HepG2 (cell line): ENCODE measurements at regions not wholly inside any gene's neighbourhood (a gene's known extent, or its start where the extent isn't known, plus 50 kb on each side); places are given as distances from the start of the nearest gene placed in this dataset.

Source experiments
- ATAC-seq: fragments of 200-7000 bp; cut with Tn5 transposase; 3 replicates; pipeline ENCODE4 v1.9.1; 2020; ENCODE audit warnings: mild to moderate bottlenecking, moderate library complexity
- BruUV-seq: library from RNA; stranded (reverse); fragments of 400-500 nt; replicated peaks from 2 replicates; lab custom pipeline; 2021; lab: Mats Ljungman, UMichigan
- CTCF ChIA-PET: fragments of 300-600 bp; formaldehyde crosslinking; extraction: SDS; loops from one replicate; lab custom pipeline; 2021; ENCODE audit warnings: low total read pairs, inconsistent platforms, low intra/inter-chr PET ratio; lab: Yijun Ruan, JAX
- POLR2A ChIA-PET: fragments of 350-600 bp; sonication (Branson Sonifier 250); formaldehyde crosslinking; loops from one replicate; lab custom pipeline; 2020; ENCODE audit warnings: antibody characterized with exemption, inconsistent platforms; lab: Yijun Ruan, JAX
- DNase-seq: peaks from one replicate; pipeline ENCODE4 v3.0.0-alpha.2; 2015; ENCODE audit warnings: low spot score
- FAIRE-seq: peaks from 3 replicates; lab custom pipeline; 2011; peaks lifted over from hg19 to GRCh38; lab: Jason Lieb, UNC
- H2AFZ ChIP-seq: one replicate; pipeline ENCODE4 v1.6.1; 2011; ENCODE audit warnings: low read length, inconsistent platforms
- H3K27ac ChIP-seq: fragments of 300-600 bp; 3 replicates; pipeline ENCODE4 v1.8.0; 2011; ENCODE audit warnings: mixed run types, mild to moderate bottlenecking, mixed read lengths, low read length, inconsistent platforms; ENCODE audit not compliant: insufficient read depth; ENCODE audit errors: extremely low read length
- H3K27me3 ChIP-seq, 2 experiments: fragments of 200-600 bp in 1 of 2; 2 replicates in 1 of 2; 3 replicates in 1 of 2; pipeline versions ENCODE4 v1.6.0 to v1.8.0; 2011; ENCODE audit warnings: low read length in 2 of 2, mild to moderate bottlenecking in 2 of 2, moderate library complexity in 2 of 2, inconsistent platforms in 1 of 2; ENCODE audit not compliant: insufficient read depth in 2 of 2, control insufficient read depth in 1 of 2
- H3K36me3 ChIP-seq, 2 experiments: fragments of 200-600 bp in 1 of 2; replicated peaks in 1 of 2; 2 replicates in 1 of 2; 3 replicates in 1 of 2; pipeline versions ENCODE4 v1.5.1 to v1.8.0; 2011; ENCODE audit warnings: low read length in 2 of 2, inconsistent platforms in 1 of 2; ENCODE audit not compliant: insufficient read depth in 2 of 2, control insufficient read depth in 1 of 2
- H3K4me1 ChIP-seq: 2 replicates; pipeline ENCODE4 v1.5.1; 2012; ENCODE audit warnings: low read length, inconsistent platforms; ENCODE audit not compliant: insufficient read depth
- H3K4me2 ChIP-seq: 2 replicates; pipeline ENCODE4 v1.6.0; 2011; ENCODE audit warnings: low read depth, low read length, inconsistent platforms
- H3K4me3 ChIP-seq, 3 experiments: fragments of 200-600 bp in 1 of 3; sonication (generic), shearing (Covaris generic) in 1 of 3; replicated peaks in 1 of 3; 2 replicates each; pipeline ENCODE4 v1.5.1; 2011 to 2016; ENCODE audit warnings: low read length in 3 of 3, inconsistent platforms in 2 of 3, low read depth in 2 of 3, mild to moderate bottlenecking in 2 of 3, control low read depth in 1 of 3, mixed read lengths in 1 of 3; ENCODE audit not compliant: insufficient read depth in 1 of 3
- H3K79me2 ChIP-seq: one replicate; pipeline ENCODE4 v1.6.1; 2011; ENCODE audit warnings: low read length, inconsistent platforms; ENCODE audit not compliant: insufficient read depth
- H3K9ac ChIP-seq: 2 replicates; pipeline ENCODE4 v1.6.0; 2011; ENCODE audit warnings: mild to moderate bottlenecking, low read depth, low read length, inconsistent platforms; ENCODE audit not compliant: insufficient read depth
- H3K9me3 ChIP-seq: 2 replicates; pipeline ENCODE4 v1.5.1; 2012; ENCODE audit warnings: mild to moderate bottlenecking, low read length
- H4K20me1 ChIP-seq: 2 replicates; pipeline ENCODE4 v1.6.0; 2011; ENCODE audit warnings: inconsistent platforms, mild to moderate bottlenecking, low read length, moderate library complexity; ENCODE audit not compliant: insufficient read depth
- BHLHE40 ChIP-seq: IDR thresholded peaks from 2 replicates; pipeline ENCODE4 v1.6.1; 2011; ENCODE audit warnings: low read length, improper control_type of control experiment
- CENPX ChIP-seq: sonication (generic); formaldehyde crosslinking; IDR thresholded peaks from 2 replicates; pipeline ENCODE4 v1.9.0; 2021; ENCODE audit warnings: mild to moderate bottlenecking, missing genetic modification reagents, moderate library complexity
- GABPA ChIP-seq, 2 experiments: IDR thresholded peaks; 2 replicates each; pipeline ENCODE4 v1.6.1; 2011 to 2016; ENCODE audit warnings: low read depth in 2 of 2, low read length in 1 of 2, missing biosample characterization in 1 of 2, missing genetic modification characterization in 1 of 2
- HNF4A ChIP-seq: sonication (generic); formaldehyde crosslinking; IDR thresholded peaks from 2 replicates; pipeline ENCODE4 v1.4.0; 2020; ENCODE audit warnings: missing genetic modification reagents
- MED13 ChIP-seq: sonication (generic); formaldehyde crosslinking; IDR thresholded peaks from 2 replicates; pipeline ENCODE4 v1.5.0; 2020; ENCODE audit warnings: missing genetic modification reagents
- PHF20 ChIP-seq: sonication (generic); formaldehyde crosslinking; IDR thresholded peaks from 2 replicates; pipeline ENCODE4 v1.5.0; 2020; ENCODE audit warnings: mild to moderate bottlenecking, missing genetic modification reagents
- RBAK ChIP-seq: sonication (generic); formaldehyde crosslinking; IDR thresholded peaks from 2 replicates; pipeline ENCODE4 v1.5.1; 2020; ENCODE audit warnings: mild to moderate bottlenecking, missing genetic modification reagents
- RXRA ChIP-seq: sonication (generic); formaldehyde crosslinking; IDR thresholded peaks from 2 replicates; pipeline ENCODE4 v1.5.1; 2020; ENCODE audit warnings: missing genetic modification reagents
- SAFB2 ChIP-seq: sonication (generic); formaldehyde crosslinking; IDR thresholded peaks from 2 replicates; pipeline ENCODE4 v1.5.1; 2020; ENCODE audit warnings: missing genetic modification reagents, low read depth, mild to moderate bottlenecking, borderline replicate concordance
- SIX4 ChIP-seq: sonication (generic); formaldehyde crosslinking; IDR thresholded peaks from 2 replicates; pipeline ENCODE4 v1.4.0; 2020; ENCODE audit warnings: missing genetic modification reagents
- YEATS4 ChIP-seq: sonication (generic); formaldehyde crosslinking; IDR thresholded peaks from 2 replicates; pipeline ENCODE4 v1.4.0; 2020; ENCODE audit warnings: missing genetic modification reagents, borderline replicate concordance
- ZNF274 ChIP-seq: sonication (generic); formaldehyde crosslinking; IDR thresholded peaks from 2 replicates; pipeline ENCODE4 v1.5.1; 2020; ENCODE audit warnings: mild to moderate bottlenecking, missing genetic modification reagents
- ZNF549 ChIP-seq: sonication (generic); formaldehyde crosslinking; IDR thresholded peaks from 2 replicates; pipeline ENCODE4 v1.5.0; 2020; ENCODE audit warnings: missing genetic modification reagents
- ZNF556 ChIP-seq: sonication (generic); formaldehyde crosslinking; IDR thresholded peaks from 2 replicates; pipeline ENCODE4 v1.4.0; 2020; ENCODE audit warnings: mild to moderate bottlenecking, missing genetic modification reagents, borderline replicate concordance
- ZNF605 ChIP-seq: sonication (generic); formaldehyde crosslinking; IDR thresholded peaks from 2 replicates; pipeline ENCODE4 v1.8.0; 2022; ENCODE audit warnings: mild to moderate bottlenecking, missing genetic modification reagents
- ZNF607 ChIP-seq: sonication (generic); formaldehyde crosslinking; IDR thresholded peaks from 2 replicates; pipeline ENCODE4 v1.5.1; 2020; ENCODE audit warnings: missing genetic modification reagents, mild to moderate bottlenecking, borderline replicate concordance
- ZNF629 ChIP-seq: sonication (generic); formaldehyde crosslinking; conservative IDR thresholded peaks from 2 replicates; pipeline ENCODE4 v1.5.0; 2020; ENCODE audit warnings: missing genetic modification reagents
- ZNF660 ChIP-seq: sonication (generic); formaldehyde crosslinking; IDR thresholded peaks from 2 replicates; pipeline ENCODE4 v1.5.1; 2020; ENCODE audit warnings: mild to moderate bottlenecking, low read depth, missing genetic modification reagents, borderline replicate concordance
- ZNF772 ChIP-seq: sonication (generic); formaldehyde crosslinking; IDR thresholded peaks from 2 replicates; pipeline ENCODE4 v1.5.0; 2020; ENCODE audit warnings: mild to moderate bottlenecking, missing genetic modification reagents
- WGBS: methylation state at CpG from one replicate; pipeline ENCODE4 v1.1.6; 2017; ENCODE audit warnings: low lambda C conversion rate; 5-methylcytosine and 5-hydroxymethylcytosine counted together
- in situ Hi-C: cut with HindIII; loops from 2 replicates; pipeline ENCODE4 v1.10.0; 2017; ENCODE audit warnings: low pct_unique_long_range_greater_than_20kb; ENCODE audit not compliant: extremely low pct_ligation_motif_present
- intact Hi-C: fragments of 100-400 bp; cut with micrococcal nuclease; formaldehyde crosslinking; loops from one replicate; pipeline ENCODE4 v1.10.0; 2022; ENCODE audit not compliant: unreplicated experiment

- Histone ChIP-seq H4K20me1 (no peaks in the 10 kb centered on the region; the same call in 1 of the 2 replicates), H3K4me2 (no peak overlapping the region), H2AFZ (no peak overlapping the region), H3K4me3 (no peak overlapping the region), H3K9me3 (no peaks in the 10 kb centered on the region), H3K4me1 (no peaks in the 10 kb centered on the region), H3K79me2 (no peaks in the 10 kb centered on the region), H3K27ac (no peak overlapping the region), H3K27me3 (peaks cover 30 to 88% of the 10 kb centered on the region in 2 experiments; a peak in 4 of 5 replicates), H3K36me3 (no peaks in the 10 kb centered on the region), H3K9ac (no peak overlapping the region)
- FAIRE-seq (no peak), DNase-seq (no peak), ATAC-seq (no peak)
- in situ Hi-C loops (no loop called here), intact Hi-C loops (no loop called here)
- BruUV-seq: no TSS peak
- 29% methylated on average over 13 of the region's 17 CpGs for WGBS
- TF ChIP-seq ZNF607: no peak
- TF ChIP-seq ZNF274 (CRISPR knock-in tag): no peak
- no peak for TF ChIP-seq RBAK (CRISPR knock-in tag)
- no peak for TF ChIP-seq ZNF549 (CRISPR knock-in tag)
- TF ChIP-seq RXRA (CRISPR knock-in tag): no peak
- no peak for TF ChIP-seq GABPA (IDR thresholded peaks at IDR 0.05; ENCODE audit: low read depth, low read length)
- TF ChIP-seq GABPA (CRISPR knock-in tag; IDR thresholded peaks at IDR 0.05; ENCODE audit: low read depth): no peak
- TF ChIP-seq BHLHE40: no peak
- TF ChIP-seq CENPX (CRISPR knock-in tag): no peak
- TF ChIP-seq ZNF605: no peak
- TF ChIP-seq PHF20: no peak
- TF ChIP-seq ZNF629 (CRISPR knock-in tag): no peak
- no peak for TF ChIP-seq ZNF556
- TF ChIP-seq MED13 (CRISPR knock-in tag): no peak
- no peak for TF ChIP-seq ZNF772
- no peak for TF ChIP-seq SAFB2 (CRISPR knock-in tag)
- TF ChIP-seq SIX4 (CRISPR knock-in tag): no peak
- TF ChIP-seq YEATS4: no peak
- TF ChIP-seq HNF4A (CRISPR knock-in tag): no peak
- TF ChIP-seq ZNF660 (CRISPR knock-in tag): no peak
- CTCF ChIA-PET: no interaction called here
- POLR2A ChIA-PET: no interaction called here
Observed at GRCh38 chr2:239746559-239747246, 278.4 kb downstream of the NDUFA10 start.
